GM19035 (cell line): ENCODE measurements at regions not wholly inside any gene's neighbourhood (a gene's known extent, or its start where the extent isn't known, plus 50 kb on each side); places are given as distances from the start of the nearest gene placed in this dataset.
"Not testable (repeated sequence)": the region's sequence is repeated elsewhere in the genome, so short reads cannot be mapped to it uniquely, and the experiment has no call there.

Experiments
- ATAC-seq: cut with Tn5 transposase; IDR thresholded peaks from one replicate; pipeline ENCODE4 v1.9.1; 2021; ENCODE audit not compliant: unreplicated experiment

DNA sequence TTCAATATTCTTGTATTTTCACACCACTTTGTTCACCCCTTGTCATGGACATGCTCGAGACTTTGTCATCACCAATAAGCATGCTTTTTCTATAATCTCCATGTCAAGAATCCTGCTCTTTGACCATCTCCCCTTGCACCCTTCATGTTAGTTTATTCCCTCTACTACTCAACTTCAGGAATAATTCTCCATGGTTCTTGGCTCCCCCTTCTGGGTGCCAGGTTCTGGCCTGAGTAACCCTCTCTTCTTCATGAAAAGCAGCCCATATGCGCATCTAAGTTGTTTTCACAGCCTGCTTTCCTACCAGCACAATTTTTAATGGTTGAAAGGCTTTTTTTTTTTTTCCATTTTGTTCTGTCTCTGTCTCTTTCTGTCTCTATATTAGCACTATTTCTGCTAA is 160.7 kb downstream of the LEPR start:
- no peak for ATAC-seq

DNA sequence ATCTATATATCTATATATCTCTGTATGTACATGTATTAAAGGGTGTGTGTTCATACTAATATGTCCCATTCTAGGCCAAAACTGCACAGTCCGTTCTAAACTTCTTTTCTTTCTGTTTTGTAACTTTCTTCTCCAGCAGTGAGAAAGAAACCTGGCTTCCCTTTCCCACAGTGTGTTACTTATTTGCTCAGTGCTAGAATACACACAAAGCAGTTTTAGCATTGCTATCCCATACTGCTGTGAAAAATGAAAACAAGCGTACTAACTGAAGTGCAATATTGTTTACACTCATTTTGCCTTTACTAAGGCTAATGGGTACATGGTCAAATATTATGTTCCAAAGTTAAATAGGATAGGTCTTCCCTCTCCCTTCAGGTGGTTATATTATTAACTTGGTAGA is 163.9 kb downstream of the LEPR start:
- ATAC-seq = no peak

DNA sequence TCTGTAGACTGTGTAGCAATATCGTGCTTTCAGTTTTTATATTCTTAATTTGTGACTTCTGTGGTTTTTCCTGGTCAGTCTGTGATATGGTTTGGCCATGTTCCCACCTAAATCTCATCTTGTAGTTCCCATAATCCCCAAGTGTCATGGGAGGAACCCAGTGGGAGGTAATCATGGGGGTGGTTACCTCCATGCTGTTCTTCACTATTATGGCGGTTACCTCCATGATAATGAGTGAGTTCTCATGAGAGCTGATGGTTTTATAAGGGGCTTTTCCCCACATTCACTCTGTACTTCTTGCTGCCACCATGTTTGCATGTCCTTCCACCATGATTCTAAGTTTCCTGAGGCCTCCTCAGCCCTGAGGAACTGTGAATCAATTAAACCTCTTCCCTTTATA is 169.8 kb downstream of the LEPR start:
- no peak for ATAC-seq

DNA sequence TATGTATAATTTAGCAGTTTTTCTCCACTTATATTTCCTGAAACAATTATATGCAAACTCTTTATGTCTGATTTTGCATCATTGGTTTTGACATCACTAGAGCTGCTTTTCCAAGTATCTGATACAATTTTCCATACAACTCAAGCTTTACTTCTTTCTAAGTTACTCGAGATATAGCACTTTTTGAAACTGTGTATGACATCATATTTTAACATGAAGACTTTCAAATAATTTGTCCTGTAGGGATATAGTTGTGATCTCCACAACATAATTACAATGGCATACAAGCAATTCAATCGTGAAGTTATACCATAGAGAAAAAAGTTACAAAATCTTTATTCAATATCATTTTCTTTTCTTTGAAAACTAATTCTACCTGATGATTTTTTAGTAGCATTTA is 173.0 kb downstream of the LEPR start:
- ATAC-seq = no peak

DNA sequence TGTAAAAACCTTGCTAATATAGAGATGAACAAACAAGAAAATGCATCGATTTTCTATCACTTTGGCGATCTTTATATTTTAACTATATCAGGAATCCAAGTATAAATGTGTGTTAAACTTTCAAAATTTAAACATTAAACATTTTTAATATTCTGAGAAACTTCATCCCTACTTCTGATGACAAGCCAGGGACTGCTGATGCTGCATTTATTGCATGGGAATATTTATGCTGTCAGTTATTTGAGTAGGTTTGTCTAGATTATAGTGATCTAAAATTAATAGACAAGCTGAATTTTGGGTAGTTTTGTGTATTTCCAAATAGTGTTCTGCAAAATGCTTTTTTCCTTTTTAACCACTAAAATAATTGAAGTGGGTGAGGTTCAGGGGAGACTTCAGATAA is 175.3 kb downstream of the LEPR start:
- ATAC-seq = no peak

DNA sequence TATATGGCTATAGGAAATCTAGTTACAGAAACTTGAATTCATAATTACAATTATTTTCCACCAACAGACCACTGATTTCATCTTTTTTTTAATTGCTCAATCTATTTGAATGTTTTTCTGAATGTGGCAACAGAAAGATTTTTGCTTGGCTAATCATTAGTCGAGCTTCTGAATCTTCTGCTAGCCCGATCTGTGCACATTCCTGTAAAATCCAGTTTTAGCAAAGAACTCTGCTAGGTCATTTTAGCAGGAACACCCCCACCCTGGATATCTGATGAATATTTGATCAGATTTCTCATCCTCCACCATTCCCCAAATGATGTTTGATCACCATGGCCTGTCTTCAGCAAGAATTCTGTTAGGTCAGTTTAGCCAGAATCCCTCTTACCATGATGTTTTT is 176.3 kb downstream of the LEPR start:
- ATAC-seq = no peak

DNA sequence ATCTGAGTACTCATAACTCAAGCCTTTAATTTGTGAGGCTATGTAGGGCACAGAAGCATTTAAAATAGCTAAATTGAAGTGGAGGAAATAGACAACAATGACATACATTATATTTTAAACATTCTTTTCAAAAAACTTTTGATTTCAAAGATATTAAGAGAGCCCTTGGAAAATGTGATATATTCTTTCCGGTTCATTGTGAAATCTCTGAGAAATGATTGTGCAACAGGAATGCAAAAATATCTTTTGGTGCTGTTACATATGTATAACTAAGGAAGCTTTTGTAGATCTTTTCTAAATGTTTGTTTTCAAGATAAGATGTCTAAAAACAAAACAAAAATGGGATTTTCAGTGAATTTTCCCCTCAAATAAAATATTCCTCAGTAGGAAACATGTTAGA is 185.2 kb downstream of the LEPR start:
- no peak for ATAC-seq

DNA sequence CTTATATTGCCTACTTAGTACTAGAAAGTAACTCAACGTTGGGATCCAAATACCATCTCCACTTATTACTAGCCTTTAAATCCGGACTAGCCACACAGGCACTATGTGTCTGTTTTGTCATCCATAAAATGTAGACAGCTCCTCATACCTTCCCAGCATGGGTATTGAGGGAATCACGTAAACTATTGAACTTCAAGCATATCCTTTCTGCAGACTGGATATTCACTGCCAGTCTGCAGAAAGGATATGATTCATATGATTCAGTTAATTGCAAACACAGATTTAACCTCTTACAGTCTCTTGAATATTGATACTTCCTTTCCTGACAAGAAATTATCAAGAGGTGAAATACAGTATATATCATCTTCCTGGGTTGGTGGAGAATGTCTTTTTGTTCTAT is 186.0 kb downstream of the LEPR start:
- no peak for ATAC-seq

DNA sequence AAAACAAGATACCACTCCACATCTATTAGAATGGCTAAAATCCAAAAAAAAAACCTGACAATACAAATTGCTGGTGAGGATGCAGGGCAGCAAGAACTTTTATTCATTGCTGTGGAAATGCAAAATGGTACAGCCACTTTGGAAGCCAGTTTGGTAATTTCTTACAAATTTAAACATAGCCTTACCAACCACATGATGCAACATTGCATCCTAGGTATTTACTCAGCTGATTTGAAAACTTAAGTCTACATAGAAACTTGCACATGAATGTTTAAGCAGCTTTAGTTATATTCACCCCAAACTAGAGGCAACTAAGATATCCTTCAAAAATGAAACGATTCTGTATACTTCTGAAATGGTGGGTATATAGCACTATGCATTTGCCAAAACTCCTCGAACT is 178.8 kb upstream of the PDE4B start:
- ATAC-seq = no peak

DNA sequence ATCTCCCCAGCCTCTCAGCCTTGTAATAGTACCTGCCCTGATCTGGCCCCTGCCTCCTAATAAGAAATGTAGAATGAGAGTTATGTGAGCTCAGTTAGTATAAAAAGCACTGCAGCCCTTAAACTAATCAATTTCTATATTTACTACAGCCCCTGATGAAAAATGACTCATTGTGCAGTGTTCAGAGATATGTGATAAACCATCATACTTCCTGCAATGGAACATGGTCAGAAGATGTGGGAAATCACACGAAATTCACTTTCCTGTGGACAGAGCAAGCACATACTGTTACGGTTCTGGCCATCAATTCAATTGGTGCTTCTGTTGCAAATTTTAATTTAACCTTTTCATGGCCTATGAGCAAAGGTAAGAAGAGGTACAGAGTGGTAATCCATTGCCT is 176.8 kb upstream of the PDE4B start:
- no peak for ATAC-seq

DNA sequence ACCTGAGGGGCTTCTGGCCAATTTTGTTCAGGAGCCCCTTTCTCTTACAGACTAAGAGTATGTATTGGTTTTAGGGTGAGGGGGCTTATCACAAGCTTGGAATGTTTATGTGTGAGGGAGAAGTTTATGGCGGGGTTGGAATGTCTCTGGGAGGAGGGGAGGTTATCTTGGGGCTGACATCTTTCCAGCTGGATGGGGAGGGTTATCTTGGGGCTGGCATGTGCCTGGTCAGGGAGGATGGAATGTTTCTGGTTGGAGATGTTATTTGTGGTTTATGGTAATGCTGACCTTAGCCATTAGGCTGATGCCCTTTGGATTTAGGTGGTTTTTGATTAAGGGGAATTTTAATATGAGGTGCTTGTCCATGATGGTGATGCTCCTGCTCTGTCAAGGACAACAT is 171.0 kb upstream of the PDE4B start:
- not testable (repeated sequence) for ATAC-seq

DNA sequence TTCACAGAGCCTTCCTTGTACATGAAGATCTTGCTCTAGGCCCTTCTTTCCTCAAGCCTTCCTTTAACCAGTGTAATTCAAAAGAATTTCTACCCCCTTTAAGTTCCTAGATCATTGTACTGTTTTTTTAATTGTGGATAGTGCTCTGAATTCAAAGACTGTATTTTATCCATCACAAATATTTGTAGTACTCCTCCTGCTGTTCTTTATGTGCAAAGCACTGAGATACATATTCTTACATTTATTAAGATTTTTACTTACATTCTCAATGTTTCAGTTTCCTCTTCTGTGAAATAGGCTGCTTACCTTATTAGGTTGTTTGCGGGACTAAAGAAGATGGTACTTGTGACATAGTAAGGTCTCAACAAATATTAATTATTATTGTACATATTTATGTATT is 168.8 kb upstream of the PDE4B start:
- ATAC-seq = no peak

DNA sequence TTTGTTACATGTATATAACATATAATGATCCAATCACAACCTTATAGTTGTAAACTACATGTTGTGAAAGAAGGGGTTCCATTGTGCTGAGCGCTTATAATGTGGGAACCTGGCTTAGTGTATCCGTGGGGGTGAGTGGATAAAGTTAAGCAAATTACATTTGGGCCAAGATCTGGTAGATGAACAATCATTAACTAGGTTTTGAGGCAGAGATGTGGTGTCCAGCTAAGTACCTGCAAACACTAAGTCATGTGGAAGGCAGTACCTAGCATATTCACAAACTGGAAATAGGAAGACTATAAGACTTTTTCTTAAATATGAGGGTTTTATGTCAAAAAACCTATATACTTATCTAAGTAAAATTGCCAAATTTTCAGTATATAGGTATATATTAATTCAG is 167.2 kb upstream of the PDE4B start:
- no peak for ATAC-seq

DNA sequence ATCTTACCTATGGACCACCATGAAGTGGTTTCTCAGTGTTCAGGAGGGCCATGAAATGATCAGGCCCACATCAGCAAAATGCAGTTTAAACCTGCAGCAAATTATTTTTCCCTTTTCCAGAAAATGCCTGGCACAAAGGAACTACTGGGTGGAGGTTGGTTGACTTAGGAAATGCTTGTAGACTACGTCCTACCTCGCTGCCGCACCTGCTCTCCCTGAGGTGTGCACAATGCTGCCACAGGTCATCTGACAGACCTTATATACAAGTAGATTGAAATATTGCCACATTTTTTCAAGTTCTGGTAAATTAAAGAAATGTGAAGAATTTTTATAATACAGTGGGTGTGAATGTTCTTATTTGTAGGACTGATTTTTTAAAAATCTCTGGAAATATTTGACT is 166.7 kb upstream of the PDE4B start:
- no peak for ATAC-seq

DNA sequence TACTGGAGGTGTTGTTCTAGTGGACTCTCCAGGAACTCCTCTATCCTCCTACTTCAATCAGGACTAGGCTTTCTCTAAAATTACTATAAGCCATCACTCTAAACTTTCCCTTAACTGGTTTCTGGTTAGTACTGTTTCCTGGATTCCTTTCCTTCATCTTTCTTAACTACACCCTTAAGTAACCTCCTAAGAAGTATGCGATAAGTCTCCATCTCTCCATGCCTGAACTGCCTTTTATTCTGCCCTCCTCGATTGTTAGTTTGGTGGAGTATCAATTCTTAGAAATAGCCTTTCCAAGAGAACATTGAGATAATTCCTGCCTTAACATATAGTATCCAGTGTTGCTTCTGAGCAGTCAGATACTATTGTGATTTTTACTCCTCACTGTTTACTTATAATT is 162.9 kb upstream of the PDE4B start:
- ATAC-seq = no peak

DNA sequence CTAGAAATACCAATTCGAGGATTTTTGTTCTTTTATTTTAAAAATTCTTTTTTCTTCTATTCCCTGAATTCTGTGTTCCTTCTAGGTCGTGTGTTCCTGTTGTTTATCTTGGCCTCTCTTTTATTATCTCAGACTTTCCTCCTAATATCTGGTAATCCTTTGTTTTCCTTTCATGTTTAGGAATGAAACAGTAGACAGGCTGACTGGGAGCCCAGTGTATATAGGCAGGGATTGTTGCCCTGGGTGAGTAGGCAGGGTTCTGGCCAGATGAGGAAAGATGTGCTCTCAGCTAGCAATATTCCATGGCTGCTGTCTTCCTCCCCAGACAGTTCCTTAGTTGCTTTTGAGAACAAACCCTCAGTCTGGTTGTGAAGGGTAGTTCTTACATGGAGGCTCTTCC is 161.8 kb upstream of the PDE4B start:
- ATAC-seq = no peak

DNA sequence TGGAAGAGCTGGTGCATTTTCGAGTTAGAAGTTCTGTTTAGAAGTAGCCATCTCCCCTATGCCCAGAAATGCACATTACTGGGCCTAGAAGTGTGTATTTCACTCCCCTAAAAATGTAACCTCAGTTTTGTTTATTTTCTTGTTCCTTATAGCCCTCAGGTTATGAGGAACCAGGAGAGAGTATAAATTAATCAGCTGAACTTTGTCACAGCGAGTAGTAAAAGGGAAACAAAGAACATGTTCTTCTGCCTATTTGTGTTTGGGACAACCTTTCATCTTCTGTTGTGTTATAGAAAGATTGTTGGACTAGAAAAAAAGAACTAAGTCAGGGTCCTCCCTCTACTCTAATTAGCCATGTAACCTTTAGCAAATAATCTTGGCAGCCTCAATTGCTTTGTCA is 160.5 kb upstream of the PDE4B start:
- ATAC-seq = no peak

DNA sequence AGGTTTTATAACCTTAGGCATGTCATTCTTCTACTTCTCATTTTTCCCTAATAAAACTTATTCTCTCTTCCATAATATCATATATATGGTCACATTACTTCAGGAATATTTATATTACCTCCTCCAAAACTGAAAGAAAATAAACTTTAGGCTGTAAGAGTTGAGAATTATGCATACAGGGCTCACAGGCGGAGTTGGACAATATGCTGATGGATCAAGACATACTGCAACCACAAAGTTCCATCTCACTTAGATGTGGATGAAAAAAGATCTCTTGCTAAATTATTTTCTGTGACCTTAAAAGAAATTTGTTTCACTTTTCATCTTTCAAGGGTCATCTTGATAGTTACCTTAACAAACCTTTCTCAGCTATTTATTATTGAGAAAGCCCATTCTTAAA is 152.6 kb upstream of the PDE4B start:
- ATAC-seq = no peak

DNA sequence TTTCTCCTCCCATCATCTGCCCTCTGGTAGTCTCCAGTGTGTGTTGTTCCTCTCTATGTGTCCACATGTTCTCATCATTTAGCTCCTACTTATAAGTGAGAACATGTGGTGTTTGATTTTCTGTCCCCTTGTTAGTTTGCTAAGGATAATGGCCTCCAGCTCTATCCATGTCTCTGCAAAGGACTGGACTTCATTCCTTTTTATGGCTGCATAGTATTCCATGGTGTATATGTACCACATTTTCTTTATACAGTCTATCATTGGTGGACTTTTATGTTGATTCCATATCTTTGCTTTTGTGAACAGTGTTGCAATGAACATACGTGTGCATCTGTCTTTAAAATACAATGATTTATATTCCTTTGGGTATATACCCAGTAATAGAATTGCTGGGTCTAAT is 143.5 kb upstream of the PDE4B start:
- not testable (repeated sequence) for ATAC-seq

DNA sequence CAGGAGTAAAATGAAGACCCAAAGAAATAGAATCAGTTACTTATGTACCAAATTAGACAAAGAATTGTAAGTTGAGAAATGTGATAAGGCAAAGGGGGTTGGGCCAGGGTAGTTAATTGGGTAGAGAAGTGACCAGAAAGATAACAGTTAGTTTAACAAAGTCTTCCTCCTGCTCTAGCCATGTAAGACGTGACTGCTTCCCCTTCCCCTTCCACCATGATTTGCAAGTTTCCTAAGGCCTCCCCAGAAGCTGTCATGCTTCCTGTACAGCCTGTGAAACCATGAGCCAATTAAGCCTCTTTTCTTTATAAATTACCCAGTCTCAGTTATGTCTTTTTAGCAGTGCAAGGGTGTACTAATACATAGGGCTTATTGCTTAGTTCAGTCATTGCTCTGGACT is 142.0 kb upstream of the PDE4B start:
- ATAC-seq = no peak

DNA sequence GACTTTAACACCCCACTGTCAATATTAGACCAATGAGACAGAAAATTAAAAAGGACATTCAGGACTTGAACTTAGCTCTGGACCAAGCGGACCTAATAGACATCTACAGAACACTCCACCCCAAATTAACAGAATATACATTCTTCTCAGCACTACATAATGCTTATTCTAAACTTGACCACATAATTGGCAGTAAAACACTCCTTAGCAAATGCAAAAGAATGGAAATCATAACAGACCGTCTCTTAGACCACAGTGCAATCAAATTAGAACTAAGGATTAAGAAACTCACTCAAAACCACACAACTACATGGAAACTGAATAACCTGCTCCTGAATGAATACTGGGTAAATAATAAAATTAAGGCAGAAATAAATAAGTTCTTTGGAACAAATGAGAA is 138.2 kb upstream of the PDE4B start:
- not testable (repeated sequence) for ATAC-seq

DNA sequence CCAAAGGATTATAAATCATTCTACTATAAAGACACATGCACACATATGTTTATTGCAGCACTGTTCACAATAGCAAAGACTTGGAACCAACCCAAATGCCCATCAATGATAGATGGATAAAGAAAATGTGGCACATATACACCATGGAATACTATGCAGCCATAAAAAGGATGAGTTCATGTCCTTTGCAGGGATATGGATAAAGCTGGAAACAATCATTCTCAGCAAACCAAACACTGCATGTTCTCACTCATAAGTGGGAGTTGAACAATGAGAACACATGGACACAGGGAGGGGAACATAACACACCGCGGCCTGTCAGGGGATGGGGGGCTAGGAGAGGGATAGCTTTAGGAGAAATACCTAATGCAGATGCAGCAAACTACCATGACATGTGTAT is 135.1 kb upstream of the PDE4B start:
- not testable (repeated sequence) for ATAC-seq

DNA sequence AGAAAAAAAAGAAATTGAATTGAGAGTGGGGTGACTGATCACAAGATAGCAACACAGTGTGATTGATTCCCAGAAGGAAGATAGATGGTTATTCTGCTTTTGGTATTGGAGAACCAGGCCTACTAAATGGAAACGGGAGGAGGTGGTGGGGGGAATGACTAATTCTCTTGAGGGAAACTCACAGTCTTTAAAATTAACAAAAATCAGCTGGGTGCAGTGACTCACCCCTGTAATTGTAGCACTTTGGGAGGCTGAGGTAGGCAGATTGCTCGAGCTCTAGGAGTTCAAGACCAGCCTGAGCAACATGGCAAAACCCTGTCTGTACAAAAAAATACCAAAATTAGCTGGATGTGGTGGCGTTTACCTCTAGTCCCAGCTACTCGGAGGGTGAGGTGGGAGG is 134.6 kb upstream of the PDE4B start:
- no peak for ATAC-seq

DNA sequence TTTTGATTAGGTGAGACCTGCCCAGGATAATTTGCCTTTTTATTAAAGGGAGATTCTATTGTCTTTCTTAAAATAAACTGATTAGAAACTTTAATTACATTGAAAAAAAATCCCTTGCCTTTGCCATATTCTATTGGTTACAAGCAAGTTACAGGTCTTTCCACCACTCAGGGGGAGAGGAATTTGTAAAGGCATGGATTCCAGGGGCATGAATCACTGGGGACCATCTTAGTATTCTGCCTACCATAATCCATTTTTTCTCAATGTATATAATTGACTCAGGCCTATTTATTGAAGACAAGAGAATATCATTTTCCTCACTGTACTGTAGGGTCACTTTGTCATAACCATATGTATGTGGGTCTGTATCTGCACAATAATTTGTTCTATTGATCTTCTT is 124.3 kb upstream of the PDE4B start:
- no peak for ATAC-seq
